GM12864 (cell line): ENCODE measurements at regions not wholly inside any gene's neighbourhood (a gene's known extent, or its start where the extent isn't known, plus 50 kb on each side); places are given as distances from the start of the nearest gene placed in this dataset.

Source experiments
- DNase-seq: peaks from one replicate; pipeline ENCODE4 v3.0.0-alpha.2; 2011; ENCODE audit warnings: low read depth
- H3K4me3 ChIP-seq: 2 replicates; pipeline ENCODE4 v1.5.1; 2011; ENCODE audit warnings: mild to moderate bottlenecking, low read depth, low read length, control low read depth
- TF ChIP-seq, protein P1 (sequence below): IDR thresholded peaks from 2 replicates; pipeline ENCODE4 v1.5.1; 2011; ENCODE audit warnings: low read depth, mild to moderate bottlenecking, moderate library complexity, low read length, control low read depth, inconsistent platforms; ENCODE audit errors: missing control alignments

DNA sequence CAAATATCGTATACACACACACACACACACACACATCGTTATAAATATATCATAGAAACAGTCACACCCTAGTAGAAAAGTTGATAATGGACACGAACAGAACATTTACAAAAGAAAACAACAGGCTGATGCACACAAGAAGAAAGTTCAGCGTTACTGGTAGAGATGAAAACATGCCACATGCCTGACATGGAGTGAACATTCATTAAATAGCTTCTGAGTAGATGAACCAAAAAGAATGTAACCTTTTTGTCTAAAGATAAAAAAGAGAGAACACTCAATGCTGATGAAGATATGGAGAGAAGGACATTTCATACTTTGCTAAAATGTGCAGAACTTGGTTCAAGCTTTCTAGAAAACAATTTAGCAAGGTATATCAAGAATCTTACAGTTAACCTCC, 173.4 kb upstream of the KLF14 start:
- DNase-seq = no peak
- H3K4me3 ChIP-seq = no peak overlapping the region
- TF ChIP-seq, protein P1, sequence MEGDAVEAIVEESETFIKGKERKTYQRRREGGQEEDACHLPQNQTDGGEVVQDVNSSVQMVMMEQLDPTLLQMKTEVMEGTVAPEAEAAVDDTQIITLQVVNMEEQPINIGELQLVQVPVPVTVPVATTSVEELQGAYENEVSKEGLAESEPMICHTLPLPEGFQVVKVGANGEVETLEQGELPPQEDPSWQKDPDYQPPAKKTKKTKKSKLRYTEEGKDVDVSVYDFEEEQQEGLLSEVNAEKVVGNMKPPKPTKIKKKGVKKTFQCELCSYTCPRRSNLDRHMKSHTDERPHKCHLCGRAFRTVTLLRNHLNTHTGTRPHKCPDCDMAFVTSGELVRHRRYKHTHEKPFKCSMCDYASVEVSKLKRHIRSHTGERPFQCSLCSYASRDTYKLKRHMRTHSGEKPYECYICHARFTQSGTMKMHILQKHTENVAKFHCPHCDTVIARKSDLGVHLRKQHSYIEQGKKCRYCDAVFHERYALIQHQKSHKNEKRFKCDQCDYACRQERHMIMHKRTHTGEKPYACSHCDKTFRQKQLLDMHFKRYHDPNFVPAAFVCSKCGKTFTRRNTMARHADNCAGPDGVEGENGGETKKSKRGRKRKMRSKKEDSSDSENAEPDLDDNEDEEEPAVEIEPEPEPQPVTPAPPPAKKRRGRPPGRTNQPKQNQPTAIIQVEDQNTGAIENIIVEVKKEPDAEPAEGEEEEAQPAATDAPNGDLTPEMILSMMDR = no peak

DNA sequence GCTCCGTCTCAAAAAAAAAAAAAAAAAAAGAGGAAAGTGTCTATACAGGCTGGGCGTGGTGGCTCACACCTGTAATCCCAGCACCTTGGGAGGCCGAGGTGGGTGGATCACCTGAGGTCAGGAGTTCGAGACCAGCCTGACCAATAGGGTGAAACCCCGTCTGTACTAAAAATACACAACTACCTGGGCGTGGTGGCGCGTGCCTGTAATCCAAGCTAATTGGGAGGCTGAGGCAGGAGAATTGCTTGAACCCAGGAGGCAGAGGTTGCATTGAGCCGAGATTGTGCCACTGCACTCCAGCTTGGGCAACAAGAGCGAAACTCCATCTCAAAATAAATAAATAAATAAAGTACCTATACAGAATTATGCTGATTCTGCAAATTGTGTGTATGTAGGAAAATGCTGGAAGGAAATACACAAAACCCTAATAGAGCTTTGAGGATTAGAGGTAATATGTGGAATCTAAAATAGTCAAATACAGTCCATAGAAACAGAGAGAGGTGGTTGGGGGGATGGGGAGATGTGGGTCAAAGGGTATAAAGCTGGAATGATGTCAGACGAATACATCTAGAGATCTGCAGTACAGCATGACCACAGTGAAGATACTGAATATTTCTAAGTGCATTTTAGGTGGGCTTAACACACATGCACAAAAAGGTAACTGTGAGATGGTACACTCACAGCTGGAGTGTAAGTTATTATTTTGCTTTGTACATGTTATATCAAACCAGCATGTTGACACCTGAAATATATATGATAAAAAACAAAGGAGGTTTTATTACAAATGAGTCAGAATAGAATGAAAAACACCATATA, 174.5 kb upstream of the KLF14 start:
- DNase-seq = no peak
- TF ChIP-seq, protein P1 = no peak
- H3K4me3 ChIP-seq = no peak overlapping the region

DNA sequence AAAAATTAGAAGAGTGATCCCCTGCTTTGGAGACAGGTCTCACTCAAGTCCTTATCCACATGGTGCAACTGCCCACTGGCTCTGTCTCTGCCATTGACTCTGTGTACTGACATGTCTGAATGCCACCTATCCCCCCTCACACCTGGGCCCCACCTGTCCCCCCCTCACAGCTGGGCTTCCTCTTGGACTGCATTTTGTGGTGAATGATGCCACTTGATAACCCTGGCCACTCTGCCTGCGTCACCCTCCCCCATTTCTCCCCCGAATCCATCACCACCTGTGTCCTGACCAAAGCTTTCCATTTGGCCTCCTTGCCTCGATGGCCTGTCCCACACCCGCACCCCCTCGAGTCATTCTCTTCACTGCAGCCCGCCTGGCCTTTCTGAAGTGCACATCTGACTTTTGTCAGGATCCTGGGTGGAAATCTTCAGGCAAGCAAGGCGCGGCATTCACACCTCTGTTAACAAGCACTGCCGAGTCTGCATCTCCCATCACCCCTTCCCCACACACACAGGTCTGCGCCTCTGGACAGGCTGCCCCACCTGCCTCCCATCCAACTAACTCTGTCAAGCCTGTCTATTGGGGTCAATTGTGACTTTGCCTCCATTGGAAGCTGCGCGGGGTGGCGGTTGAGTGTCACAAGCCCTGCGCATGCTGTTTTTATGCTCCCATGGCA, 175.3 kb upstream of the KLF14 start:
- H3K4me3 ChIP-seq = no peak overlapping the region
- TF ChIP-seq, protein P1 = no peak
- DNase-seq = no peak

DNA sequence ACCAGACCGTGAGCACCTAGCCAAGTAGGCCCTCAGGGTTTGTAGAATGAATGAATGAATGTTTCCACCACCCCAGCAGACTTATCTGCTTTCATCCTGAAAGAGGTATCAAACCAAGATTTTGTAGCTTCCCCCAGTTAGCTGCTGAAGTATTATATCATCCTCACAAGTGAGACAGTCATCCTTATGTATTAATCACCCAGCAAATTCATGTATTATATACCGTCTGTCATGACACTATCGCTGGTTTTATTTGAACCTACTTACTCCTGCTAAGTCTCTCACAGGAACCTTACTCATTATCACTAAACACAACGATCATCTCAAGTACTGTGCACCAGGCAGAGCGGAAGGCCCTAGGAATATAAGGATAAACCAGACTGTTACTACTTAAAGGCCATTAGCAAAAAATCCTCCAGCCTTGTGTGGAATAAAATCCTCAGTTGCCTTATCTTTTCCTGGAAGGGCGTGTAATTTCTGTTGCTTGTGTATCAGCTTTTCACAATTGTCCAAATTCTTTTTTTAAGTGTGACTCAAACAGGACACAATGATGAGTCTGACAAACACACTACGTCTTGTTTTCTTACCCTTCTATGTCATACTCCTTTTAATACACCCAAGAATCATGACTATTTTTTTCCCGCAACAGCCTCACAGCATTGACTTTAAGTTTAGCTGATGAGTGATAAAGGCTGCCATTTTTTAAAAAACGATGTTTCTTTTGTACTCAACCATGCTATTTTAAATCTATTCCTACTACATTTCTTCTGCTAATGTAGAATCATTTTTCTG, 176.1 kb upstream of the KLF14 start:
- no peak overlapping the region for H3K4me3 ChIP-seq
- TF ChIP-seq, protein P1 = no peak
- no peak for DNase-seq

DNA sequence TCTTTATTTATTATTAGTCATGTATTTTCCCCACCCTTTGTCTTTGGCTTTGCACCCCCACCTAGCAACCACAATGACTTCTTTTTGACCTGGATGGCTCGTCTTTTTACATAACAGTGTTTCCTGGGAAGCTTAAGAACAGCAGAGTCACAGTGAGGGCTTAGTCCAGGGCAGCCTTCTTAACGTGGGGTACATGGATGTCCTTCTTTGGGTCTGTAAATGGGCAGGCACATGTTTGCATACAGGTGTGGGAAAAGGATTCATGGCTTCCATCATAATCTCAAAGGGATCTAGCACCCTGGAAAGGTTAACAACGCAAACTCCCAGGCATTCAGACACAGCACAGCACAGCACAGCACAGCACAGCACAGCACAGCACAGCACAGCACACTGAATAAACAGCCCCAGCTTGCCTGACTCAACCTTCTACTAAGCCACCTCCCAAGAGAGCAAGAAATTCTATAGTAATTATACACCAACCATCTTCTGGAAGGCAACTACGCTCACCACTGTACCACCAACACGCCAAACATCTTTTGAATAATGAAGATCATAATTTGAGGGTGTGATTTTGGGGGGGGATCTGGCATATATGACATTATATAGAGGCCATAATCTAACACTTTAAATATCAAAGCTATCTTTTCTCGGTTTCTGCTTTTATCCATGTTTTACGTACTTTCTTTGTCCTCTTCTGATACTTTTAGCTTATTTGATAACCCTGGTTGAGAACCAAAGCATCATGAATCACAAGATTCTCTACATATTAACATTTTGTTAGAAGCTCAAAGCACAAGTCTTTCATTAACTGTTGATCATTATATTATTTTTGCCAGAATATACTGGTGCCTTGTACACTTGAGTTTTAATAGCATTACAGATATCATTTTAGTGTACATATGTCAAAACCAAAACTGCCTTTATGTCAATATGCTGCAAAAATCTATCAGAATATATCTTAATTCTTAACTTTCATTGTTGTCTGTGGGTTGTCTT, 177.2 kb upstream of the KLF14 start:
- no peak for DNase-seq
- TF ChIP-seq, protein P1 = no peak
- no peak overlapping the region; the same call in 1 of the 2 replicates for H3K4me3 ChIP-seq
